ENCODE measurements at regions not wholly inside any gene's neighbourhood (a gene's known extent, or its start where the extent isn't known, plus 50 kb on each side); places are given as distances from the start of the nearest gene placed in this dataset.

DNA sequence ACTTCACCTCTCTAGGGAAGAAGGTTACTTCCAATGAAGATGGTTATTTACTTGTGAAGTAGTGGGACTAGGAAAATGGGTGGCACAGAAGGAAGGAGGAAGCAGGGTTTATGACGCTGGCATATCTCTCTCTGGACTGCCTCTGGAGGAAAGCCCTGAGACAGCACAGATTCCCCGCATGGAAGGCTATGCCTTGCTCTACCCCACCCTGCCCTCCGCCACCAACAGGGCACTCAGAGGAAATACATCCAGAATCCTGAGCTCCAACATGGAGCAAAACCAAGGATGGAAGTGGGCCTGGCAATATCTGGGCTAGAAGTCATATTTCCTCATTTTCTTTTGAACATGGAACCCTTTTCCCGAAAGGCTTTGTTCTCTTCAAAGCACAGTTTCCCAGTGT, 346.9 kb downstream of the ZSWIM6 start:
- Histone ChIP-seq H2BK12ac (ENCODE audit: low read length) (no peak overlapping the region), H3K4me2 (ENCODE audit: insufficient read depth, low read length, poor library complexity, severe bottlenecking) (no peak overlapping the region), H3K9ac (ENCODE audit: low read depth, low read length, poor library complexity) (no peak overlapping the region), H2BK15ac (ENCODE audit: low read length) (no peak overlapping the region), H3K18ac (ENCODE audit: low read length) (no peak overlapping the region), H3K27me3 (ENCODE audit: control insufficient read depth in 3 of 3, insufficient read depth in 3 of 3, low read depth in 1 of 3, low read length in 3 of 3) (no peaks in the 10 kb centered on the region), H2BK120ac (ENCODE audit: low read depth, low read length) (no peak overlapping the region), H2BK5ac (ENCODE audit: low read length) (no peak overlapping the region), H2AK5ac (ENCODE audit: low read depth, low read length) (no peak overlapping the region), H4K91ac (ENCODE audit: low read depth, low read length, poor library complexity) (no peak overlapping the region), H3K9me3 (replicated peaks in 1 of 2; ENCODE audit: control insufficient read depth in 2 of 2, insufficient read depth in 1 of 2, low read depth in 1 of 2, low read length in 2 of 2) (no peaks in the 10 kb centered on the region), H3K4me3 (ENCODE audit: low read length in 2 of 2) (no peak overlapping the region), H3K4me1 (ENCODE audit: control insufficient read depth in 2 of 2, insufficient read depth in 1 of 2, low read depth in 1 of 2, low read length in 2 of 2) (peaks cover 12 to 24% of the 10 kb centered on the region in 2 donors), H3K27ac (replicated peaks; ENCODE audit: low read length) (no peak overlapping the region), H3K36me3 (replicated peaks in 1 of 2; ENCODE audit: control insufficient read depth in 2 of 2, insufficient read depth in 2 of 2, low read length in 2 of 2) (no peaks in the 10 kb centered on the region), H2AFZ (ENCODE audit: low read length) (no peak overlapping the region), H4K8ac (ENCODE audit: low read depth, low read length) (no peak overlapping the region), H3K14ac (ENCODE audit: low read length) (no peak overlapping the region), H3K23ac (ENCODE audit: low read depth, low read length, poor library complexity) (no peak overlapping the region), H3K4ac (ENCODE audit: low read length) (no peak overlapping the region), H3K79me1 (ENCODE audit: low read depth, low read length) (no peaks in the 10 kb centered on the region)
- no peak for DNase-seq (ENCODE audit: low spot score)
- no CpG with 5 or more reads among the region's 4 CpGs for WGBS, 2 donors (ENCODE audit: extremely low coverage in 2 of 2, insufficient read length in 2 of 2, insufficient replicate concordance in 1 of 2)

- Histone ChIP-seq H3K18ac (ENCODE audit: low read length) (no peak overlapping the region), H2BK12ac (ENCODE audit: low read length) (no peak overlapping the region), H2BK5ac (ENCODE audit: low read length) (no peak overlapping the region), H3K9ac (ENCODE audit: low read depth, low read length, poor library complexity) (no peak overlapping the region), H3K4me2 (ENCODE audit: insufficient read depth, low read length, poor library complexity, severe bottlenecking) (no peak overlapping the region), H3K9me3 (replicated peaks in 1 of 2; ENCODE audit: control insufficient read depth in 2 of 2, insufficient read depth in 1 of 2, low read depth in 1 of 2, low read length in 2 of 2) (no peaks in the 10 kb centered on the region), H3K14ac (ENCODE audit: low read length) (no peak overlapping the region), H2AFZ (ENCODE audit: low read length) (no peak overlapping the region), H4K8ac (ENCODE audit: low read depth, low read length) (no peak overlapping the region), H2AK5ac (ENCODE audit: low read depth, low read length) (no peak overlapping the region), H3K4me1 (ENCODE audit: control insufficient read depth in 2 of 2, insufficient read depth in 1 of 2, low read depth in 1 of 2, low read length in 2 of 2) (peaks cover 8 to 18% of the 10 kb centered on the region in 2 donors), H3K23ac (ENCODE audit: low read depth, low read length, poor library complexity) (no peak overlapping the region), H2BK120ac (ENCODE audit: low read depth, low read length) (no peak overlapping the region), H4K91ac (ENCODE audit: low read depth, low read length, poor library complexity) (no peak overlapping the region), H2BK15ac (ENCODE audit: low read length) (no peak overlapping the region), H3K27ac (replicated peaks; ENCODE audit: low read length) (no peak overlapping the region), H3K79me1 (ENCODE audit: low read depth, low read length) (no peaks in the 10 kb centered on the region), H3K4ac (ENCODE audit: low read length) (no peak overlapping the region), H3K36me3 (replicated peaks in 1 of 2; ENCODE audit: control insufficient read depth in 2 of 2, insufficient read depth in 2 of 2, low read length in 2 of 2) (no peaks in the 10 kb centered on the region), H3K4me3 (ENCODE audit: low read length in 2 of 2) (no peak overlapping the region), H3K27me3 (ENCODE audit: control insufficient read depth in 3 of 3, insufficient read depth in 3 of 3, low read depth in 1 of 3, low read length in 3 of 3) (no peaks in the 10 kb centered on the region)
- WGBS, 2 donors (ENCODE audit: extremely low coverage in 2 of 2, insufficient read length in 2 of 2, insufficient replicate concordance in 1 of 2), result no CpG with 5 or more reads among the region's 3 CpGs
- no peak for DNase-seq (ENCODE audit: low spot score)
These were observed 347.5 kb downstream of the ZSWIM6 start for GRCh38 chr5:61679562-61679961.

GRCh38 chr5:61680247-61680646, 348.2 kb downstream of the ZSWIM6 start:
- H3K4me1 ChIP-seq (ENCODE audit: control insufficient read depth in 2 of 2, insufficient read depth in 1 of 2, low read depth in 1 of 2, low read length in 2 of 2), result peaks cover 3 to 12% of the 10 kb centered on the region in 2 donors

GRCh38 chr5:61683148-61683547, 351.1 kb downstream of the ZSWIM6 start:
- Histone ChIP-seq H3K27ac (replicated peaks; ENCODE audit: low read length) (no peak overlapping the region), H2AFZ (ENCODE audit: low read length) (no peak overlapping the region), H3K9me3 (replicated peaks in 1 of 2; ENCODE audit: control insufficient read depth in 2 of 2, insufficient read depth in 1 of 2, low read depth in 1 of 2, low read length in 2 of 2) (no peaks in the 10 kb centered on the region), H3K4me1 (ENCODE audit: control insufficient read depth in 2 of 2, insufficient read depth in 1 of 2, low read depth in 1 of 2, low read length in 2 of 2) (peaks cover 0 to 16% of the 10 kb centered on the region in 2 donors), H4K8ac (ENCODE audit: low read depth, low read length) (no peak overlapping the region), H2BK120ac (ENCODE audit: low read depth, low read length) (no peak overlapping the region), H3K4ac (ENCODE audit: low read length) (no peak overlapping the region), H3K23ac (ENCODE audit: low read depth, low read length, poor library complexity) (no peak overlapping the region), H3K27me3 (ENCODE audit: control insufficient read depth in 3 of 3, insufficient read depth in 3 of 3, low read depth in 1 of 3, low read length in 3 of 3) (no peaks in the 10 kb centered on the region), H2AK5ac (ENCODE audit: low read depth, low read length) (no peak overlapping the region), H3K4me3 (ENCODE audit: low read length in 2 of 2) (no peak overlapping the region), H3K4me2 (ENCODE audit: insufficient read depth, low read length, poor library complexity, severe bottlenecking) (no peak overlapping the region), H3K18ac (ENCODE audit: low read length) (no peak overlapping the region), H2BK5ac (ENCODE audit: low read length) (no peak overlapping the region), H3K14ac (ENCODE audit: low read length) (no peak overlapping the region), H2BK15ac (ENCODE audit: low read length) (no peak overlapping the region), H3K9ac (ENCODE audit: low read depth, low read length, poor library complexity) (no peak overlapping the region), H2BK12ac (ENCODE audit: low read length) (no peak overlapping the region), H3K79me1 (ENCODE audit: low read depth, low read length) (no peaks in the 10 kb centered on the region), H4K91ac (ENCODE audit: low read depth, low read length, poor library complexity) (no peak overlapping the region), H3K36me3 (replicated peaks in 1 of 2; ENCODE audit: control insufficient read depth in 2 of 2, insufficient read depth in 2 of 2, low read length in 2 of 2) (no peaks in the 10 kb centered on the region)
- DNase-seq (ENCODE audit: low spot score), result no peak
- no CpG with 5 or more reads among the region's 5 CpGs for WGBS, 2 donors (ENCODE audit: extremely low coverage in 2 of 2, insufficient read length in 2 of 2, insufficient replicate concordance in 1 of 2)

More at GRCh38 chr5:61680247-61680646, 348.2 kb downstream of the ZSWIM6 start:
- no peaks in the 10 kb centered on the region for H3K27me3 ChIP-seq (ENCODE audit: control insufficient read depth in 3 of 3, insufficient read depth in 3 of 3, low read depth in 1 of 3, low read length in 3 of 3)
- H4K91ac ChIP-seq (ENCODE audit: low read depth, low read length, poor library complexity), result no peak overlapping the region
- H3K4me2 ChIP-seq (ENCODE audit: insufficient read depth, low read length, poor library complexity, severe bottlenecking), result no peak overlapping the region
- H2AK5ac ChIP-seq (ENCODE audit: low read depth, low read length), result no peak overlapping the region
- no peak overlapping the region for H3K23ac ChIP-seq (ENCODE audit: low read depth, low read length, poor library complexity)
- no peak overlapping the region for H2AFZ ChIP-seq (ENCODE audit: low read length)
- no peaks in the 10 kb centered on the region for H3K36me3 ChIP-seq (replicated peaks in 1 of 2; ENCODE audit: control insufficient read depth in 2 of 2, insufficient read depth in 2 of 2, low read length in 2 of 2)
- H3K4ac ChIP-seq (ENCODE audit: low read length), result no peak overlapping the region
- H3K18ac ChIP-seq (ENCODE audit: low read length), result no peak overlapping the region
- no peaks in the 10 kb centered on the region for H3K9me3 ChIP-seq (replicated peaks in 1 of 2; ENCODE audit: control insufficient read depth in 2 of 2, insufficient read depth in 1 of 2, low read depth in 1 of 2, low read length in 2 of 2)
- H4K8ac ChIP-seq (ENCODE audit: low read depth, low read length), result no peak overlapping the region
- no peak overlapping the region for H3K27ac ChIP-seq (replicated peaks; ENCODE audit: low read length)
- no peak overlapping the region for H3K9ac ChIP-seq (ENCODE audit: low read depth, low read length, poor library complexity)
- no peak overlapping the region for H2BK12ac ChIP-seq (ENCODE audit: low read length)
- no peak overlapping the region for H2BK5ac ChIP-seq (ENCODE audit: low read length)
- no CpG with 5 or more reads among the region's 2 CpGs for WGBS, 2 donors (ENCODE audit: extremely low coverage in 2 of 2, insufficient read length in 2 of 2, insufficient replicate concordance in 1 of 2)
- no peak overlapping the region for H3K14ac ChIP-seq (ENCODE audit: low read length)
- H2BK15ac ChIP-seq (ENCODE audit: low read length), result no peak overlapping the region
- H2BK120ac ChIP-seq (ENCODE audit: low read depth, low read length), result no peak overlapping the region
- H3K4me3 ChIP-seq (ENCODE audit: low read length in 2 of 2), result no peak overlapping the region
- no peak for DNase-seq (ENCODE audit: low spot score)
- no peaks in the 10 kb centered on the region for H3K79me1 ChIP-seq (ENCODE audit: low read depth, low read length)
